Adrenal gland (tissue), 9 donors: ENCODE measurements at regions not wholly inside any gene's neighbourhood (a gene's known extent, or its start where the extent isn't known, plus 50 kb on each side); places are given as distances from the start of the nearest gene placed in this dataset.

Experiments
- DNase-seq, 7 donors: peaks; one replicate each; pipeline ENCODE4 v3.0.0-alpha.2; 2019 to 2020
- H3K27ac ChIP-seq, 5 donors: fragments of 200-600 bp; sonication (generic) in 4 of 5; 1 replicate in 3 of 5; 2 replicates in 2 of 5; pipeline versions ENCODE4 v1.5.1 to v1.8.0; 2016 to 2020; ENCODE audit warnings: mild to moderate bottlenecking in 1 of 5
- H3K27me3 ChIP-seq: fragments of 200-600 bp; 2 replicates; pipeline ENCODE4 v1.8.0; 2021
- H3K36me3 ChIP-seq, 2 donors: fragments of 200-600 bp; replicated peaks in 1 of 2; 1 replicate in 1 of 2; 2 replicates in 1 of 2; pipeline versions ENCODE4 v1.5.1 to v1.8.0; 2018 to 2022
- H3K4me1 ChIP-seq, 2 donors: fragments of 200-600 bp; replicated peaks in 1 of 2; 1 replicate in 1 of 2; 2 replicates in 1 of 2; pipeline versions ENCODE4 v1.5.1 to v1.8.0; 2018 to 2021
- H3K4me3 ChIP-seq, 4 donors: fragments of 200-600 bp; sonication (generic) in 3 of 4; one replicate each; pipeline ENCODE4 v1.5.1; 2016 to 2018
- H3K9me3 ChIP-seq, 3 donors: fragments of 200-600 bp; sonication (generic) in 1 of 3; replicated peaks in 1 of 3; 1 replicate in 2 of 3; 2 replicates in 1 of 3; pipeline versions ENCODE4 v1.5.1 to v1.8.0; 2016 to 2021
- CTCF ChIP-seq, 6 experiments: fragments of 450-650 bp in 4 of 6; fragments of 200-600 bp in 2 of 6; sonication (generic) in 1 of 6; IDR thresholded peaks; 1 replicate in 5 of 6; 2 replicates in 1 of 6; pipeline versions ENCODE4 v1.5.1 to v1.8.0; 2016 to 2021; ENCODE audit warnings: antibody characterized with exemption in 6 of 6, mild to moderate bottlenecking in 2 of 6, moderate library complexity in 1 of 6
- POLR2A ChIP-seq, 2 donors: fragments of 450-650 bp; IDR thresholded peaks; one replicate each; pipeline ENCODE4 v1.6.1; 2017; ENCODE audit warnings: antibody characterized with exemption in 2 of 2, mild to moderate bottlenecking in 2 of 2, moderate library complexity in 1 of 2
- WGBS, 4 donors: extraction: QIAGEN DNeasy Blood & Tissue Kit in 2 of 4; methylation state at CpG; one replicate each; pipeline versions ENCODE4 v1.1.5 to v1.1.7; 2013 to 2017; 5-methylcytosine and 5-hydroxymethylcytosine counted together
- intact Hi-C, 2 donors: fragments of 100-400 bp; cut with DNase I; formaldehyde crosslinking; loops; one replicate each; pipeline versions ENCODE4 v1.14.1 to v1.15.0; 2022 to 2023
- donor health status: healthy with polysubstance abuse.
- donor health status: Bipolar disorder and iron deficiency.
- donor health status: DM: yes; HTN: yes; CAD: no.
- donor health status: DM: no; HTN: no; CAD: no.
- donor health status: DM: no; HTN: no; CAD: no.

GRCh38 chr3:166052440-166052839, 215.2 kb upstream of the BCHE start:
- Histone ChIP-seq H3K4me1 (no peaks in the 10 kb centered on the region), H3K27me3 (no peaks in the 10 kb centered on the region), H3K36me3 (no peaks in the 10 kb centered on the region), H3K4me3 (no peak overlapping the region), H3K27ac (no peak overlapping the region), H3K9me3 (no peaks in the 10 kb centered on the region)
- 72 to 76% (median 74%) methylated on average over 3 to 5 of the region's 5 CpGs for WGBS, 4 donors
- no peak for DNase-seq
- intact Hi-C loops, result no loop called here
- no peak for TF ChIP-seq CTCF (IDR thresholded peaks at IDR 0.05)
- no peak for TF ChIP-seq POLR2A (IDR thresholded peaks at IDR 0.05)

- H3K27ac ChIP-seq, result no peak overlapping the region
- WGBS, 4 donors, result 45 to 71% (median 64%) methylated on average over 2 to 3 of the region's 3 CpGs
- H3K9me3 ChIP-seq, result no peaks in the 10 kb centered on the region
- intact Hi-C loops, result no loop called here
- H3K4me1 ChIP-seq, result no peaks in the 10 kb centered on the region
- H3K36me3 ChIP-seq, result no peaks in the 10 kb centered on the region
- H3K27me3 ChIP-seq, result no peaks in the 10 kb centered on the region
- TF ChIP-seq CTCF (IDR thresholded peaks at IDR 0.05) (no peak), POLR2A (IDR thresholded peaks at IDR 0.05) (no peak)
- DNase-seq, result no peak
- H3K4me3 ChIP-seq, result no peak overlapping the region
Measured at GRCh38 chr3:166029507-166029906, 192.3 kb upstream of the BCHE start.

DNA sequence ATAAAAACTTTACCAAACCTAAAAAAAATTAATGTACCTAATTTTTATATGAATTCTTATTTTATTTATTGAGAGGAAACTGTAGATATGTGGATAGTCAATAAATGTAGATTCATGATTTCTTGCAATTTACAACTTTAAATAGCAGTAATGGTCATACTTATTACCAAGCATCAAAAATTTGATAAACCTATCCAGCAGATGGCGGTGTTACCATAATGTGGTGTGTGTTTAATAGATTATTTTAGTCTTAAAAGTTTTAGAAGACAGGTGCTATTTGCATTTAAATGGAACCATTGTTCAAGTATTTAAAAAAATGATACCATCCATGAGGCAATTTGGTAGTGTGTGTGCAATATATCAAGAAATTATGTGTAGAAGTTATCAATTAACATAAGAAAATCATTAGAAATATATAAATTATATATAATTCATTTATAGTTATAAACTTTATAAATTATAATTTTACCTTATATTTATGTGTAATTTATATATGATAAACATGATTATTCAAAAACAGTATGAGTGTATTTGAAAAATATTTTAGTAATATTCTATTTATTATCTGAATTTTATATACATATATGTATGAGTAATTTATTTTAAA, 176.0 kb upstream of the BCHE start:
- H3K4me3 ChIP-seq, result no peak overlapping the region
- no peak overlapping the region for H3K27ac ChIP-seq
- no peaks in the 10 kb centered on the region for H3K27me3 ChIP-seq
- intact Hi-C loops, result loop anchor here in 1 of 2 donors (10.0 kb wide), 1 partner anchor 1022 kb away; no protein-coding TSS in a partner anchor
- H3K36me3 ChIP-seq, result no peaks in the 10 kb centered on the region
- peak in 1 of 7 donors; percentile 13 for DNase-seq
- TF ChIP-seq CTCF (IDR thresholded peaks at IDR 0.05), result peak; percentile 16 to 49 (median 33)
- TF ChIP-seq POLR2A (IDR thresholded peaks at IDR 0.05), result no peak
- WGBS, 4 donors, result 6 to 24% (median 16%) methylated on average over 1 of the region's 1 CpG
- no peaks in the 10 kb centered on the region for H3K9me3 ChIP-seq
- no peaks in the 10 kb centered on the region for H3K4me1 ChIP-seq

GRCh38 chr3:166011771-166012170, 174.5 kb upstream of the BCHE start:
- Histone ChIP-seq H3K36me3 (no peaks in the 10 kb centered on the region), H3K27ac (no peak overlapping the region), H3K9me3 (no peaks in the 10 kb centered on the region), H3K27me3 (no peaks in the 10 kb centered on the region), H3K4me3 (no peak overlapping the region), H3K4me1 (no peaks in the 10 kb centered on the region)
- 84 to 93% (median 86%) methylated on average over 1 of the region's 1 CpG for WGBS, 4 donors
- TF ChIP-seq CTCF (IDR thresholded peaks at IDR 0.05), result no peak
- no peak for TF ChIP-seq POLR2A (IDR thresholded peaks at IDR 0.05)
- intact Hi-C loops, result loop anchor here in 1 of 2 donors (10.0 kb wide), 1 partner anchor 1023 kb away; no protein-coding TSS in a partner anchor
- DNase-seq, result no peak
